Neural cell (in vitro differentiated cells): ENCODE measurements at regions not wholly inside any gene's neighbourhood (a gene's known extent, or its start where the extent isn't known, plus 50 kb on each side); places are given as distances from the start of the nearest gene placed in this dataset.

Experiments
- H2AFZ ChIP-seq: fragments of 200-600, 300-800 bp; sonication (generic), shearing (Covaris generic); 2 replicates; pipeline ENCODE4 v1.6.0; 2014; ENCODE audit warnings: low read depth, mild to moderate bottlenecking, antibody characterized with exemption, low read length, moderate library complexity
- H3F3A ChIP-seq: fragments of 200-600 bp; shearing (Covaris generic); 2 replicates; pipeline ENCODE4 v1.6.1; 2016; ENCODE audit warnings: mild to moderate bottlenecking, moderate library complexity, mixed read lengths, antibody characterized with exemption, low read length; ENCODE audit not compliant: insufficient read depth, poor library complexity, severe bottlenecking
- H3K27ac ChIP-seq: fragments of 200-600, 300-800 bp; sonication (generic), shearing (Covaris generic); 2 replicates; pipeline ENCODE4 v1.5.1; 2014; ENCODE audit warnings: mild to moderate bottlenecking, low read length, moderate library complexity
- H3K27me3 ChIP-seq: fragments of 300-800, 200-600 bp; sonication (generic), shearing (Covaris generic); 2 replicates; pipeline ENCODE4 v1.6.0; 2014; ENCODE audit warnings: mild to moderate bottlenecking, low read depth, low read length, moderate library complexity; ENCODE audit not compliant: insufficient read depth
- H3K36me3 ChIP-seq: fragments of 300-800, 200-600 bp; sonication (generic), shearing (Covaris generic); 2 replicates; pipeline ENCODE4 v1.5.1; 2014; ENCODE audit warnings: mild to moderate bottlenecking, antibody characterized with exemption, low read length, moderate library complexity; ENCODE audit not compliant: insufficient read depth
- H3K4me2 ChIP-seq: fragments of 300-800, 200-600 bp; sonication (generic), shearing (Covaris generic); 2 replicates; pipeline ENCODE4 v1.6.0; 2014; ENCODE audit warnings: mild to moderate bottlenecking, low read length
- H3K4me3 ChIP-seq: fragments of 300-800, 200-600 bp; sonication (generic), shearing (Covaris generic); 2 replicates; pipeline ENCODE4 v1.5.1; 2014; ENCODE audit warnings: mild to moderate bottlenecking, low read length, moderate library complexity
- H3K79me2 ChIP-seq: fragments of 200-600 bp; shearing (Covaris generic); replicated peaks from 2 replicates; pipeline ENCODE4 v1.6.0; 2014; ENCODE audit warnings: mild to moderate bottlenecking, low read length, moderate library complexity; ENCODE audit not compliant: insufficient read depth
- H3K9ac ChIP-seq: fragments of 300-800, 200-600 bp; sonication (generic), shearing (Covaris generic); 2 replicates; pipeline ENCODE4 v1.6.1; 2016; ENCODE audit warnings: mild to moderate bottlenecking, low read length, mixed read lengths
- H3K9me2 ChIP-seq: fragments of 200-600 bp; shearing (Covaris generic); 2 replicates; pipeline ENCODE4 v1.6.1; 2016; ENCODE audit warnings: mild to moderate bottlenecking, low read length, mixed read lengths; ENCODE audit not compliant: insufficient read depth
- H3K9me3 ChIP-seq: fragments of 200-600, 300-800 bp; sonication (generic), shearing (Covaris generic); 2 replicates; pipeline ENCODE4 v1.6.1; 2016; ENCODE audit warnings: mild to moderate bottlenecking, mixed run types, low read length, moderate library complexity, mixed read lengths
- H4K20me1 ChIP-seq: fragments of 200-600 bp; shearing (Covaris generic); 2 replicates; pipeline ENCODE4 v1.6.1; 2016; ENCODE audit warnings: mild to moderate bottlenecking, mixed run types; ENCODE audit not compliant: insufficient read depth
- EP300 ChIP-seq: fragments of 450-650 bp; conservative IDR thresholded peaks from 2 replicates; pipeline ENCODE4 v1.6.1; 2014; ENCODE audit warnings: antibody characterized with exemption, mild to moderate bottlenecking, moderate library complexity; ENCODE audit not compliant: poor library complexity, severe bottlenecking
- EZH2 ChIP-seq: fragments of 200-600, 300-800 bp; shearing (Covaris generic), sonication (generic); IDR thresholded peaks from 2 replicates; pipeline ENCODE4 v1.6.1; 2014; ENCODE audit warnings: antibody characterized with exemption, low read length, borderline replicate concordance, mild to moderate bottlenecking; ENCODE audit not compliant: insufficient read depth, poor library complexity, severe bottlenecking
- MXI1 ChIP-seq: fragments of 450-650 bp; conservative IDR thresholded peaks from 2 replicates; pipeline ENCODE4 v1.6.1; 2014; ENCODE audit warnings: antibody characterized with exemption, mild to moderate bottlenecking; ENCODE audit not compliant: poor library complexity, severe bottlenecking
- POLR2AphosphoS5 ChIP-seq: IDR thresholded peaks from 2 replicates; pipeline ENCODE4 v1.6.1; 2012
- RAD21 ChIP-seq: fragments of 450-650 bp; conservative IDR thresholded peaks from 2 replicates; pipeline ENCODE4 v1.6.1; 2014; ENCODE audit warnings: antibody characterized with exemption, mild to moderate bottlenecking, moderate library complexity
- SMC3 ChIP-seq: fragments of 450-650 bp; conservative IDR thresholded peaks from 2 replicates; pipeline ENCODE4 v1.6.1; 2014; ENCODE audit warnings: antibody characterized with exemption, mild to moderate bottlenecking, moderate library complexity; ENCODE audit not compliant: poor library complexity
- TAF1 ChIP-seq: IDR thresholded peaks from 2 replicates; pipeline ENCODE4 v1.6.1; 2012; ENCODE audit warnings: low read depth
- TF ChIP-seq, protein P1 (sequence below): IDR thresholded peaks from 2 replicates; pipeline ENCODE4 v1.6.1; 2012; ENCODE audit warnings: borderline replicate concordance
- TF ChIP-seq, protein P2 (sequence below): fragments of 450-650 bp; IDR thresholded peaks from 2 replicates; pipeline ENCODE4 v1.5.1; 2014; ENCODE audit warnings: antibody characterized with exemption, mild to moderate bottlenecking, moderate library complexity; ENCODE audit not compliant: poor library complexity, severe bottlenecking

DNA sequence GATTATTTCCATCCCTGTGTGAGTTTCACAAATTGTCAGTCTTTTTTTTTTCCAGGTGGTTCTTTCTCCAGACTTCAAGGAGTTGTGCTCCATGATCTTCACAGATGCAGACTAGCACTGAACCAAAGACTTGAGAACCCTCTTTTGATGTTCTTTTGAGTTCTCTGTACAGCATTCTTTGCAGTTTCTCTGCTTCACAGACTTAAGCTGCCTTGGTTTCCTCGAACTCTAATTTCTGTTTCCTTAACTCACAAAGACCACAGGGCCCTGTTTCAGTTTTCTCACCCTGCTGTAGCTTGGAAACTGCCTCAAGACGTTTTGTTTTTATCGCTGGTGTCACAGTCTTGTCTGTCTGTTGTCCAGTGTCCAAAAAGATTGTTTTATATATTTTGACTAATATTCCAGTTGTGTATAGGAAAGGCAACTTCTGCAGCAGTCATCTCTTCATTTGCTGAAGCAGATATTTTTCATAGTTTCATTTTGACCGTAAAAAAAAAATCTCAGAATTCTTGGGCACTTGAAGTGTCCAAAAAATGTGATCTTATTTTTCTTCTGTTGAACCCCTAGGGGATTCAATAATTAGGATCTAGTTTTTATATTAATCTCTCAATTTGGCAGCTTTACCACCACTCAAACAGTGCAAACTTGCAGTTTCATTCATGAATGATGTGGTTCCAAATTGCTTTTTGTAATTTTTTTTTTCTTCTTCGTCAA lies 97.0 kb upstream of the MC4R start:
- H3K4me2 ChIP-seq, result no peak overlapping the region
- H3K4me3 ChIP-seq, result no peak overlapping the region
- TF ChIP-seq, protein P1, sequence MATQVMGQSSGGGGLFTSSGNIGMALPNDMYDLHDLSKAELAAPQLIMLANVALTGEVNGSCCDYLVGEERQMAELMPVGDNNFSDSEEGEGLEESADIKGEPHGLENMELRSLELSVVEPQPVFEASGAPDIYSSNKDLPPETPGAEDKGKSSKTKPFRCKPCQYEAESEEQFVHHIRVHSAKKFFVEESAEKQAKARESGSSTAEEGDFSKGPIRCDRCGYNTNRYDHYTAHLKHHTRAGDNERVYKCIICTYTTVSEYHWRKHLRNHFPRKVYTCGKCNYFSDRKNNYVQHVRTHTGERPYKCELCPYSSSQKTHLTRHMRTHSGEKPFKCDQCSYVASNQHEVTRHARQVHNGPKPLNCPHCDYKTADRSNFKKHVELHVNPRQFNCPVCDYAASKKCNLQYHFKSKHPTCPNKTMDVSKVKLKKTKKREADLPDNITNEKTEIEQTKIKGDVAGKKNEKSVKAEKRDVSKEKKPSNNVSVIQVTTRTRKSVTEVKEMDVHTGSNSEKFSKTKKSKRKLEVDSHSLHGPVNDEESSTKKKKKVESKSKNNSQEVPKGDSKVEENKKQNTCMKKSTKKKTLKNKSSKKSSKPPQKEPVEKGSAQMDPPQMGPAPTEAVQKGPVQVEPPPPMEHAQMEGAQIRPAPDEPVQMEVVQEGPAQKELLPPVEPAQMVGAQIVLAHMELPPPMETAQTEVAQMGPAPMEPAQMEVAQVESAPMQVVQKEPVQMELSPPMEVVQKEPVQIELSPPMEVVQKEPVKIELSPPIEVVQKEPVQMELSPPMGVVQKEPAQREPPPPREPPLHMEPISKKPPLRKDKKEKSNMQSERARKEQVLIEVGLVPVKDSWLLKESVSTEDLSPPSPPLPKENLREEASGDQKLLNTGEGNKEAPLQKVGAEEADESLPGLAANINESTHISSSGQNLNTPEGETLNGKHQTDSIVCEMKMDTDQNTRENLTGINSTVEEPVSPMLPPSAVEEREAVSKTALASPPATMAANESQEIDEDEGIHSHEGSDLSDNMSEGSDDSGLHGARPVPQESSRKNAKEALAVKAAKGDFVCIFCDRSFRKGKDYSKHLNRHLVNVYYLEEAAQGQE, result no peak
- no peak for TF ChIP-seq SMC3
- TF ChIP-seq, protein P2, sequence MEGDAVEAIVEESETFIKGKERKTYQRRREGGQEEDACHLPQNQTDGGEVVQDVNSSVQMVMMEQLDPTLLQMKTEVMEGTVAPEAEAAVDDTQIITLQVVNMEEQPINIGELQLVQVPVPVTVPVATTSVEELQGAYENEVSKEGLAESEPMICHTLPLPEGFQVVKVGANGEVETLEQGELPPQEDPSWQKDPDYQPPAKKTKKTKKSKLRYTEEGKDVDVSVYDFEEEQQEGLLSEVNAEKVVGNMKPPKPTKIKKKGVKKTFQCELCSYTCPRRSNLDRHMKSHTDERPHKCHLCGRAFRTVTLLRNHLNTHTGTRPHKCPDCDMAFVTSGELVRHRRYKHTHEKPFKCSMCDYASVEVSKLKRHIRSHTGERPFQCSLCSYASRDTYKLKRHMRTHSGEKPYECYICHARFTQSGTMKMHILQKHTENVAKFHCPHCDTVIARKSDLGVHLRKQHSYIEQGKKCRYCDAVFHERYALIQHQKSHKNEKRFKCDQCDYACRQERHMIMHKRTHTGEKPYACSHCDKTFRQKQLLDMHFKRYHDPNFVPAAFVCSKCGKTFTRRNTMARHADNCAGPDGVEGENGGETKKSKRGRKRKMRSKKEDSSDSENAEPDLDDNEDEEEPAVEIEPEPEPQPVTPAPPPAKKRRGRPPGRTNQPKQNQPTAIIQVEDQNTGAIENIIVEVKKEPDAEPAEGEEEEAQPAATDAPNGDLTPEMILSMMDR, result no peak
- TF ChIP-seq EP300, result no peak
- no peak for TF ChIP-seq POLR2AphosphoS5
- TF ChIP-seq MXI1, result no peak
- TF ChIP-seq TAF1, result no peak
- TF ChIP-seq RAD21, result no peak
- no peak for TF ChIP-seq EZH2
- no peak overlapping the region for H2AFZ ChIP-seq
- no peaks in the 10 kb centered on the region for H4K20me1 ChIP-seq
- H3K9ac ChIP-seq, result no peak overlapping the region
- H3F3A ChIP-seq, result no peaks in the 10 kb centered on the region
- H3K79me2 ChIP-seq, result no peaks in the 10 kb centered on the region
- no peak overlapping the region for H3K27ac ChIP-seq
- no peaks in the 10 kb centered on the region for H3K27me3 ChIP-seq
- no peaks in the 10 kb centered on the region for H3K9me2 ChIP-seq
- H3K9me3 ChIP-seq, result no peaks in the 10 kb centered on the region
- H3K36me3 ChIP-seq, result no peaks in the 10 kb centered on the region

DNA sequence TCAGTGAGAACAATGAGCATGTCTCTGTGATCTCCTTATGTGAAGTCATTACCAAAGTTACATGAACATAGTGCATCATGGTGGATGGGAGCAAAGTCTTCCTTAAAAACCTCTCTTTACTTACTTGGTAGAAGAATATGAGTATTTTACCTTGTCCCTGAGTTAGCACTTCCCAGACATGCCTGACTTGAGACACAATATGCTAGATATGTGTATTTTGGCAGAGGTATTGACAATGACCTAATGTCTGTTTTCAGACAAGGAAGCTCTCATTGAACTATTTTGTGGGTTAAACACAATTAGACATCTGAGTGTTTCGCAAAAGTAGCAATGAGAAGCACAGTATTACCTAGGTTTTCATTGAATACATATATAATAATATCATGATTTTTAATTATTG lies 99.1 kb upstream of the MC4R start:
- H3K4me2 ChIP-seq, result no peak overlapping the region
- no peaks in the 10 kb centered on the region for H3F3A ChIP-seq
- H3K27ac ChIP-seq, result no peak overlapping the region
- H3K36me3 ChIP-seq, result no peaks in the 10 kb centered on the region
- no peaks in the 10 kb centered on the region for H3K27me3 ChIP-seq
- no peaks in the 10 kb centered on the region for H3K9me3 ChIP-seq
- H3K79me2 ChIP-seq, result no peaks in the 10 kb centered on the region
- H2AFZ ChIP-seq, result no peak overlapping the region
- no peak overlapping the region for H3K9ac ChIP-seq
- TF ChIP-seq, protein P2, result no peak
- TF ChIP-seq EZH2 (no peak), POLR2AphosphoS5 (no peak)
- TF ChIP-seq, protein P1, result no peak
- no peak overlapping the region for H3K4me3 ChIP-seq
- no peaks in the 10 kb centered on the region for H4K20me1 ChIP-seq
- no peaks in the 10 kb centered on the region for H3K9me2 ChIP-seq
